PC-3 (cell line): ENCODE measurements at regions not wholly inside any gene's neighbourhood (a gene's known extent, or its start where the extent isn't known, plus 50 kb on each side); places are given as distances from the start of the nearest gene placed in this dataset.

Experiments
- CTCF ChIP-seq: fragments of 300-600 bp; sonication (generic); conservative IDR thresholded peaks from 2 replicates; pipeline ENCODE4 v1.5.1; 2017; ENCODE audit warnings: antibody characterized with exemption, low read depth, mild to moderate bottlenecking, low read length
- EZH2 ChIP-seq: fragments of 300-600 bp; sonication (generic); IDR thresholded peaks from one replicate; pipeline ENCODE4 v1.6.1; 2017; ENCODE audit warnings: antibody characterized with exemption, mild to moderate bottlenecking, low read length; ENCODE audit not compliant: unreplicated experiment
- EZH2phosphoT487 ChIP-seq: fragments of 300-600 bp; sonication (generic); IDR thresholded peaks from 2 replicates; pipeline ENCODE4 v1.6.1; 2018; ENCODE audit warnings: mild to moderate bottlenecking, antibody characterized with exemption, low read length, borderline replicate concordance

GRCh38 chr5:73232266-73233041, 59.5 kb downstream of the TMEM174 start:
- no peak for TF ChIP-seq CTCF
- TF ChIP-seq EZH2: no peak
- TF ChIP-seq EZH2phosphoT487: no peak
